Tibial nerve (tissue), 4 donors: ENCODE measurements at regions not wholly inside any gene's neighbourhood (a gene's known extent, or its start where the extent isn't known, plus 50 kb on each side); places are given as distances from the start of the nearest gene placed in this dataset.

Experiments used
- DNase-seq, 2 donors: peaks; one replicate each; pipeline ENCODE4 v3.0.0-alpha.2; 2019; ENCODE audit warnings: low spot score in 2 of 2
- H3K27ac ChIP-seq, 4 donors: fragments of 200-600 bp; sonication (generic) in 3 of 4; one replicate each; pipeline ENCODE4 v1.5.1; 2017 to 2019; ENCODE audit warnings: mild to moderate bottlenecking in 1 of 4
- H3K27me3 ChIP-seq, 2 donors: fragments of 200-600 bp; sonication (generic) in 1 of 2; one replicate each; pipeline versions ENCODE4 v1.5.1 to v1.6.0; 2017 to 2019
- H3K36me3 ChIP-seq, 3 donors: fragments of 200-600 bp; sonication (generic); one replicate each; pipeline ENCODE4 v1.5.1; 2018 to 2019
- H3K4me1 ChIP-seq, 4 donors: fragments of 200-600 bp; sonication (generic) in 3 of 4; one replicate each; pipeline ENCODE4 v1.5.1; 2017 to 2019
- H3K4me3 ChIP-seq, 4 donors: fragments of 200-600 bp; sonication (generic) in 3 of 4; one replicate each; pipeline ENCODE4 v1.5.1; 2017 to 2019; ENCODE audit warnings: mild to moderate bottlenecking in 1 of 4, moderate library complexity in 1 of 4
- H3K9me3 ChIP-seq, 4 donors: fragments of 200-600 bp; sonication (generic) in 3 of 4; one replicate each; pipeline ENCODE4 v1.5.1; 2017 to 2019
- CTCF ChIP-seq, 5 experiments: fragments of 200-600 bp in 3 of 5; fragments of 450-650 bp in 2 of 5; sonication (generic) in 3 of 5; IDR thresholded peaks; one replicate each; pipeline ENCODE4 v1.5.1; 2016 to 2019; ENCODE audit warnings: antibody characterized with exemption in 5 of 5, mild to moderate bottlenecking in 3 of 5, moderate library complexity in 2 of 5
- EP300 ChIP-seq, 2 donors: sonication (generic); formaldehyde crosslinking; IDR thresholded peaks; one replicate each; pipeline ENCODE4 v1.6.1; 2017; ENCODE audit warnings: antibody characterized with exemption in 2 of 2, mild to moderate bottlenecking in 1 of 2
- POLR2A ChIP-seq, 2 donors: fragments of 450-650 bp; IDR thresholded peaks; one replicate each; pipeline ENCODE4 v1.6.1; 2017; ENCODE audit warnings: antibody characterized with exemption in 2 of 2, mild to moderate bottlenecking in 2 of 2, moderate library complexity in 2 of 2
- WGBS, 2 donors: methylation state at CpG; one replicate each; pipeline ENCODE4 v1.1.5; 2018; 5-methylcytosine and 5-hydroxymethylcytosine counted together

- Histone ChIP-seq H3K4me3 (no peak overlapping the region), H3K4me1 (peaks cover 0 to 27% (median 0%) of the 10 kb centered on the region in 4 donors), H3K9me3 (no peaks in the 10 kb centered on the region), H3K27ac (no peak overlapping the region), H3K27me3 (no peaks in the 10 kb centered on the region), H3K36me3 (no peaks in the 10 kb centered on the region)
- TF ChIP-seq EP300 (IDR thresholded peaks at IDR 0.05) (no peak), POLR2A (IDR thresholded peaks at IDR 0.05) (no peak), CTCF (IDR thresholded peaks at IDR 0.05) (peak; percentile 51 to 76 (median 70))
- WGBS, 2 donors, result 11 to 14% methylated on average over 4 of the region's 4 CpGs
- DNase-seq, result peak in 1 of 2 donors; percentile 43
Measured at GRCh38 chr1:219812491-219813203, 115.7 kb downstream of the SLC30A10 start.

GRCh38 chr1:219812086-219812485, 116.3 kb downstream of the SLC30A10 start:
- WGBS, 2 donors, result 36 to 46% methylated on average over 4 of the region's 4 CpGs
- Histone ChIP-seq H3K27me3 (no peaks in the 10 kb centered on the region), H3K36me3 (no peaks in the 10 kb centered on the region), H3K9me3 (no peaks in the 10 kb centered on the region), H3K27ac (no peak overlapping the region), H3K4me1 (peaks cover 0 to 27% (median 0%) of the 10 kb centered on the region in 4 donors), H3K4me3 (no peak overlapping the region)
- TF ChIP-seq EP300 (IDR thresholded peaks at IDR 0.05), result no peak
- no peak for TF ChIP-seq CTCF (IDR thresholded peaks at IDR 0.05)
- no peak for TF ChIP-seq POLR2A (IDR thresholded peaks at IDR 0.05)
- DNase-seq, result no peak

- TF ChIP-seq CTCF (IDR thresholded peaks at IDR 0.05) (no peak), EP300 (IDR thresholded peaks at IDR 0.05) (no peak), POLR2A (IDR thresholded peaks at IDR 0.05) (no peak)
- H3K27ac ChIP-seq, result no peak overlapping the region
- no peaks in the 10 kb centered on the region for H3K36me3 ChIP-seq
- H3K9me3 ChIP-seq, result no peaks in the 10 kb centered on the region
- peaks cover 0 to 27% (median 0%) of the 10 kb centered on the region in 4 donors for H3K4me1 ChIP-seq
- no peak for DNase-seq
- 36 to 43% methylated on average over 5 of the region's 5 CpGs for WGBS, 2 donors
- H3K27me3 ChIP-seq, result no peaks in the 10 kb centered on the region
- no peak overlapping the region for H3K4me3 ChIP-seq
Measured at GRCh38 chr1:219810451-219810850, 117.9 kb downstream of the SLC30A10 start.

- no peak overlapping the region for H3K27ac ChIP-seq
- H3K27me3 ChIP-seq, result no peaks in the 10 kb centered on the region
- DNase-seq, result no peak
- 91 to 93% methylated on average over 7 of the region's 7 CpGs for WGBS, 2 donors
- TF ChIP-seq EP300 (IDR thresholded peaks at IDR 0.05) (no peak), CTCF (IDR thresholded peaks at IDR 0.05) (no peak), POLR2A (IDR thresholded peaks at IDR 0.05) (no peak)
- no peaks in the 10 kb centered on the region for H3K9me3 ChIP-seq
- no peak overlapping the region for H3K4me3 ChIP-seq
- no peaks in the 10 kb centered on the region for H3K36me3 ChIP-seq
- peaks cover 0 to 27% (median 0%) of the 10 kb centered on the region in 4 donors for H3K4me1 ChIP-seq
Measured at GRCh38 chr1:219808790-219809189, 119.6 kb downstream of the SLC30A10 start.

- H3K9me3 ChIP-seq, result no peaks in the 10 kb centered on the region
- WGBS, 2 donors, result 72 to 93% methylated on average over 2 of the region's 2 CpGs
- DNase-seq, result no peak
- H3K4me3 ChIP-seq, result no peak overlapping the region
- peaks cover 0 to 9% (median 0%) of the 10 kb centered on the region in 4 donors for H3K4me1 ChIP-seq
- no peaks in the 10 kb centered on the region for H3K36me3 ChIP-seq
- no peak for TF ChIP-seq CTCF (IDR thresholded peaks at IDR 0.05)
- no peak for TF ChIP-seq EP300 (IDR thresholded peaks at IDR 0.05)
- no peak for TF ChIP-seq POLR2A (IDR thresholded peaks at IDR 0.05)
- no peak overlapping the region for H3K27ac ChIP-seq
- H3K27me3 ChIP-seq, result no peaks in the 10 kb centered on the region
Measured at GRCh38 chr1:219806642-219807041, 121.7 kb downstream of the SLC30A10 start.
